Common myeloid progenitor, CD34-positive (primary cell): ENCODE measurements at regions not wholly inside any gene's neighbourhood (a gene's known extent, or its start where the extent isn't known, plus 50 kb on each side); places are given as distances from the start of the nearest gene placed in this dataset.

Experiments
- CTCF ChIA-PET: fragments of 350-600 bp; sonication (Branson Sonifier 250); formaldehyde crosslinking; loops from one replicate; lab custom pipeline; 2021; ENCODE audit warnings: antibody characterized with exemption; lab: Charles Lee
- POLR2A ChIA-PET: fragments of 350-600 bp; sonication (Branson Sonifier 250); formaldehyde crosslinking; loops from one replicate; lab custom pipeline; 2021; ENCODE audit warnings: antibody characterized with exemption; lab: Charles Lee
- DNase-seq, 3 donors: peaks; one replicate each; pipeline versions ENCODE4 v3.0.0 to v3.0.0-alpha.2; 2013
- H3K27ac ChIP-seq, 2 experiments: 1 replicate in 1 of 2; 2 replicates in 1 of 2; pipeline ENCODE4 v1.7.0; 2013; ENCODE audit warnings: inconsistent platforms in 2 of 2, low read length in 2 of 2, mild to moderate bottlenecking in 2 of 2, low read depth in 1 of 2, moderate library complexity in 1 of 2; ENCODE audit not compliant: severe bottlenecking in 2 of 2, insufficient read depth in 1 of 2, poor library complexity in 1 of 2
- H3K27me3 ChIP-seq, 5 experiments: replicated peaks in 2 of 5; 1 replicate in 3 of 5; 2 replicates in 2 of 5; pipeline versions ENCODE4 v1.6.1 to v1.7.0; 2013; ENCODE audit warnings: low read length in 4 of 5, mild to moderate bottlenecking in 2 of 5, moderate library complexity in 2 of 5, inconsistent platforms in 1 of 5; ENCODE audit not compliant: insufficient read depth in 5 of 5, control insufficient read depth in 4 of 5
- H3K36me3 ChIP-seq, 4 experiments: 1 replicate in 2 of 4; 2 replicates in 2 of 4; pipeline versions ENCODE4 v1.6.1 to v1.7.0; 2013; ENCODE audit warnings: low read length in 3 of 4, control low read depth in 1 of 4, mild to moderate bottlenecking in 1 of 4; ENCODE audit not compliant: control insufficient read depth in 4 of 4, insufficient read depth in 4 of 4
- H3K4me1 ChIP-seq, 4 experiments: 1 replicate in 3 of 4; 2 replicates in 1 of 4; pipeline versions ENCODE4 v1.6.1 to v1.7.1; 2013; ENCODE audit warnings: low read length in 3 of 4, mild to moderate bottlenecking in 3 of 4, control low read depth in 1 of 4, inconsistent platforms in 1 of 4, moderate library complexity in 1 of 4; ENCODE audit not compliant: control insufficient read depth in 4 of 4, insufficient read depth in 4 of 4; ENCODE audit errors: control extremely low read depth in 1 of 4
- H3K4me3 ChIP-seq, 7 experiments: 1 replicate in 4 of 7; 2 replicates in 3 of 7; pipeline versions ENCODE4 v1.5.1 to v1.7.0; 2013; ENCODE audit warnings: mild to moderate bottlenecking in 7 of 7, low read length in 6 of 7, moderate library complexity in 6 of 7, inconsistent platforms in 2 of 7, low read depth in 2 of 7, control low read depth in 1 of 7; ENCODE audit not compliant: insufficient read depth in 4 of 7, control insufficient read depth in 1 of 7; ENCODE audit errors: extremely low read depth in 1 of 7
- H3K9me3 ChIP-seq, 5 experiments: 1 replicate in 4 of 5; 2 replicates in 1 of 5; pipeline versions ENCODE4 v1.6.1 to v1.7.1; 2013; ENCODE audit warnings: low read length in 4 of 5, mild to moderate bottlenecking in 2 of 5, inconsistent platforms in 1 of 5, low read depth in 1 of 5, moderate library complexity in 1 of 5; ENCODE audit not compliant: control insufficient read depth in 4 of 5, insufficient read depth in 2 of 5; ENCODE audit errors: control extremely low read depth in 1 of 5
- WGBS: methylation state at CpG from one replicate; pipeline ENCODE4 v1.1.5; 2013; ENCODE audit not compliant: insufficient coverage; 5-methylcytosine and 5-hydroxymethylcytosine counted together

DNA sequence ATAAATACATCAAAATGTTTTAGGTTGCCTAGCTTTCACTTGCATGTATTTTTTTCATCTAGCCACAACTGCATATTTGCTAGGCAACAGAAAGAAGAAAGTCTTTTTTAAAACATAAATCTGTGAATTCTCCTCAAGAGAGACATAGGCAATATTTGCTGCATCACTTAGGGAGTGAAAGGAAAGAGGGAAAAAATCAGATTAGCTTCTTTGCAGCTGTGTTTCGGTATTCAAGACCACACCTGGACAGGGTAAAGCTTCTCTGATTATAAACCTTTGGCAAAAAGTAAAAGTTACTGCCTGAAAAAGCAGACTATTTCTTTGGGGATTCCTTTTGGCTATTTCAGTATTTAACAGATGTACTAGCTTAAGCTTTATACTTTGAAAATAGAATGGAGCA lies 280.9 kb upstream of the ZSWIM2 start:
- CTCF ChIA-PET: interaction anchor here (0.7 kb wide), 1 partner anchor 239 kb away, joined by 3 read pairs; no protein-coding TSS in a partner anchor

GRCh38 chr2:187129306-187129705 lies 280.3 kb upstream of the ZSWIM2 start:
- H3K36me3 ChIP-seq: no peaks in the 10 kb centered on the region
- ChIA-PET POLR2A (no interaction called here), CTCF (interaction anchor here (0.7 kb wide), 1 partner anchor 239 kb away, joined by 3 read pairs; no protein-coding TSS in a partner anchor)
- H3K4me1 ChIP-seq: no peaks in the 10 kb centered on the region
- no peak overlapping the region for H3K4me3 ChIP-seq
- no peaks in the 10 kb centered on the region for H3K9me3 ChIP-seq
- H3K27me3 ChIP-seq: no peaks in the 10 kb centered on the region
- no peak for DNase-seq
- H3K27ac ChIP-seq: no peak overlapping the region

More for the DNA sequence above, 280.9 kb upstream of the ZSWIM2 start:
- Histone ChIP-seq H3K27ac (no peak overlapping the region), H3K4me3 (no peak overlapping the region), H3K4me1 (no peaks in the 10 kb centered on the region), H3K27me3 (no peaks in the 10 kb centered on the region), H3K36me3 (no peaks in the 10 kb centered on the region), H3K9me3 (no peaks in the 10 kb centered on the region)
- no peak for DNase-seq
- no CpG with 5 or more reads among the region's 1 CpG for WGBS
- POLR2A ChIA-PET: no interaction called here

GRCh38 chr2:187126247-187127005 lies 277.5 kb upstream of the ZSWIM2 start:
- no peak for DNase-seq
- POLR2A ChIA-PET: no interaction called here

GRCh38 chr2:187125318-187125717 lies 276.3 kb upstream of the ZSWIM2 start:
- H3K27ac ChIP-seq: no peak overlapping the region
- no peaks in the 10 kb centered on the region for H3K4me1 ChIP-seq
- ChIA-PET CTCF (no interaction called here), POLR2A (no interaction called here)
- no peak overlapping the region for H3K4me3 ChIP-seq
- H3K36me3 ChIP-seq: no peaks in the 10 kb centered on the region
- H3K9me3 ChIP-seq: no peaks in the 10 kb centered on the region
- DNase-seq: no peak
- H3K27me3 ChIP-seq: no peaks in the 10 kb centered on the region

More at GRCh38 chr2:187126247-187127005, 277.5 kb upstream of the ZSWIM2 start:
- CTCF ChIA-PET: no interaction called here
- no peak overlapping the region for H3K4me3 ChIP-seq
- H3K4me1 ChIP-seq: no peaks in the 10 kb centered on the region
- no peaks in the 10 kb centered on the region for H3K27me3 ChIP-seq
- H3K9me3 ChIP-seq: no peaks in the 10 kb centered on the region
- no peaks in the 10 kb centered on the region for H3K36me3 ChIP-seq
- H3K27ac ChIP-seq: no peak overlapping the region
- no CpG with 5 or more reads among the region's 5 CpGs for WGBS

GRCh38 chr2:187124529-187124928 lies 275.6 kb upstream of the ZSWIM2 start:
- Histone ChIP-seq H3K36me3 (no peaks in the 10 kb centered on the region), H3K4me3 (no peak overlapping the region), H3K9me3 (no peaks in the 10 kb centered on the region), H3K4me1 (no peaks in the 10 kb centered on the region), H3K27ac (no peak overlapping the region), H3K27me3 (no peaks in the 10 kb centered on the region)
- ChIA-PET CTCF (no interaction called here), POLR2A (no interaction called here)
- no peak for DNase-seq
- WGBS: 100% methylated on average over 1 of the region's 3 CpGs

DNA sequence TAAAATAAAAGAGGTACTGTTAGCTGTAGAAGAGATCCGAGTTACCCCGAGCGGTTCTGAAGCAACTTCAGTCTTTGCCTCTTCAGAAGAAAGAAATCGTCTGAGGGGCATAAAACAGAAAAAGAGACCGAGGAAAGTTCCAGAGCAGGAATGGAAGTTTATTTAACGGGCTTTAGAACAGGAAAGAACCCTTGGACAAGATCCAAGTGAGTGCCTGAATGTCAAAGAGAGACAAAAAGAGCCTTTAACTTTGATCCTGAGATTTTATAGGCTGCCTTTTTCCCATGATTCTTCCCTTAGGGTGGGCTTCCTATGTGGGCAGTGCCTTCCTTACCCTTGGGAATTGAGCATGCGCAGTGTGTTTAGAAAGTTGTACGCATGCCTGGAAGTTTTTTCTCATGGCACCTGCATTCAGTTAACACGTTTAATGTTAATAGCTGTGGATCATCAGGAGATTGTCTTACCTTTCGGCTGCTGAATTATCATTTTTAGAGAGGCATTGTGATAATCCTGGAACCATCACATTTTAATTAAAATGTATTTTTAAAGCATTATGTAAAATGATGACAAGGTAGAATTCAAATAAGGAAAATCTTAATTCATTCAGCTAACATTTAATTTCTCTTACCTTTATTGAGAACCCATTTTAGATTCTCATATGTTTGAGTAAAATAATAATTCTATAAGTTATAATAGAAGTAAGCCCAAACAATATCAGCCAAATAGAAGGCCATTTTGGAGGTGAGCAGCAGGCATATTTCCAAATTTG lies 269.5 kb upstream of the ZSWIM2 start:
- no peaks in the 10 kb centered on the region for H3K27me3 ChIP-seq
- ChIA-PET CTCF (interaction anchor here (1.3 kb wide), 1 partner anchor 18 kb away, joined by 4 read pairs; no protein-coding TSS in a partner anchor), POLR2A (no interaction called here)
- no peaks in the 10 kb centered on the region for H3K4me1 ChIP-seq
- no peak for DNase-seq
- no peaks in the 10 kb centered on the region for H3K9me3 ChIP-seq
- H3K27ac ChIP-seq: no peak overlapping the region
- H3K36me3 ChIP-seq: no peaks in the 10 kb centered on the region
- H3K4me3 ChIP-seq: no peak overlapping the region
- 87% methylated on average over 9 of the region's 10 CpGs for WGBS

DNA sequence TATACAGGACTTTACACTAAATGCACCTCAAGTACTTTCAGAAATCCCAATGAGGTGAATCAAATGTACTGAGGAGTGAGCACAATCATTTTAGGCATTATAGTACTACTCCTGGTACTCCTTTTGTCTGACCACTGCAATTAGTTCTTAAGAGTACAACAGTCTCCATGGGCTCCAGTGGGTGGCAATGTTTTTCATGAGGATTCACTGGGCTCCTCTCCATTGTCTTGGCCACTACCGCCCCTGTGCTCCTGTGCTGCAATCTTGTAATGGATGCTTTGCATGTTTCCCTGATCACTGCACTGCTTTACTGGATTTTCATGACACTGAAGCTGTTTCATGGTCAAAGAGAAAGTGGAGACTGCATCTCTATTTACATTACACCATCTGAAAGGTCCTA lies 268.5 kb upstream of the ZSWIM2 start:
- ChIA-PET POLR2A (no interaction called here), CTCF (interaction anchor here (1.3 kb wide), 1 partner anchor 19 kb away, joined by 4 read pairs; no protein-coding TSS in a partner anchor)
- no peak overlapping the region for H3K4me3 ChIP-seq
- no peaks in the 10 kb centered on the region for H3K36me3 ChIP-seq
- no peak overlapping the region for H3K27ac ChIP-seq
- no peaks in the 10 kb centered on the region for H3K9me3 ChIP-seq
- DNase-seq: no peak
- no peaks in the 10 kb centered on the region for H3K27me3 ChIP-seq
- WGBS: 100% methylated on average over 1 of the region's 1 CpG
- H3K4me1 ChIP-seq: no peaks in the 10 kb centered on the region
